ENCODE measurements at regions not wholly inside any gene's neighbourhood (a gene's known extent, or its start where the extent isn't known, plus 50 kb on each side); places are given as distances from the start of the nearest gene placed in this dataset.
"Not testable (repeated sequence)": the region's sequence is repeated elsewhere in the genome, so short reads cannot be mapped to it uniquely, and the experiment has no call there.

DNA sequence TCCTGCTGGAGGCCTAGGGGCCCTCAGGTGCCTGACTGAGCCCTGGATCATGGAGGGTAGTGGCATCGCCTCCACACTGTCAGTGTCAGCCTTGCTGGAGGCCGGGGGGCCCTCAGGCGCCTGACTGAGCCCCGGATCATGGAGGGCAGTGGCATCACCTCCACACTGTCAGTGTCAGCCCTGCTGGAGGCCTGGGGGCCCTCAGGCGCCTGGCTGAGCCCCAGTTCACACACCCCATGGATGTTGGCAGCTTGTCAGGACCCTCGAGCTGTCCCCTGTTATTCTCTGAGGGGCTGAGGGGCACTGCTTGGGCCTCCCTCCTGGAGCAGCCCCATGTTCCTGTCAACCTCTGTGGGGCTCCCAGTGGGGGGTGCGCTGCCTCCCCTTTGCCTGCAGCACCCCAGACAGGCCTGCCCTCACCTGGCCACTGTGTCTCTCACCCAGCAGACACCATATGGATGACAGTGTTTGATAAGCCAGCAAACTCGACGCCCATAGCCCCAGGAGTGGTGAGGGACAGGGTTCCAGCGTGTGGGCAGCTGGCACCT, 197.6 kb downstream of the LIPI start:
- intact Hi-C loops (cut with DNase I; ENCODE audit: low total_unique reads) = no loop called here
- H3K27me3 ChIP-seq = no peaks in the 10 kb centered on the region
- no peaks in the 10 kb centered on the region for H3K9me3 ChIP-seq
- DNase-seq (ENCODE audit: low spot score in 2 of 2) = no peak
- no peak overlapping the region for H3K4me3 ChIP-seq
- H3K27ac ChIP-seq = no peak overlapping the region
- H3K36me3 ChIP-seq = no peaks in the 10 kb centered on the region
- no peak for TF ChIP-seq POLR2A (IDR thresholded peaks at IDR 0.05)
- TF ChIP-seq, protein P1, sequence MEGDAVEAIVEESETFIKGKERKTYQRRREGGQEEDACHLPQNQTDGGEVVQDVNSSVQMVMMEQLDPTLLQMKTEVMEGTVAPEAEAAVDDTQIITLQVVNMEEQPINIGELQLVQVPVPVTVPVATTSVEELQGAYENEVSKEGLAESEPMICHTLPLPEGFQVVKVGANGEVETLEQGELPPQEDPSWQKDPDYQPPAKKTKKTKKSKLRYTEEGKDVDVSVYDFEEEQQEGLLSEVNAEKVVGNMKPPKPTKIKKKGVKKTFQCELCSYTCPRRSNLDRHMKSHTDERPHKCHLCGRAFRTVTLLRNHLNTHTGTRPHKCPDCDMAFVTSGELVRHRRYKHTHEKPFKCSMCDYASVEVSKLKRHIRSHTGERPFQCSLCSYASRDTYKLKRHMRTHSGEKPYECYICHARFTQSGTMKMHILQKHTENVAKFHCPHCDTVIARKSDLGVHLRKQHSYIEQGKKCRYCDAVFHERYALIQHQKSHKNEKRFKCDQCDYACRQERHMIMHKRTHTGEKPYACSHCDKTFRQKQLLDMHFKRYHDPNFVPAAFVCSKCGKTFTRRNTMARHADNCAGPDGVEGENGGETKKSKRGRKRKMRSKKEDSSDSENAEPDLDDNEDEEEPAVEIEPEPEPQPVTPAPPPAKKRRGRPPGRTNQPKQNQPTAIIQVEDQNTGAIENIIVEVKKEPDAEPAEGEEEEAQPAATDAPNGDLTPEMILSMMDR (IDR thresholded peaks at IDR 0.05) = no peak
- no peak for TF ChIP-seq POLR2AphosphoS5 (IDR thresholded peaks at IDR 0.05)
- H3K4me1 ChIP-seq = no peaks in the 10 kb centered on the region

GRCh38 chr21:14012409-14012808, 198.3 kb downstream of the LIPI start:
- no peaks in the 10 kb centered on the region for H3K36me3 ChIP-seq
- H3K27ac ChIP-seq = no peak overlapping the region
- DNase-seq (ENCODE audit: low spot score in 2 of 2) = no peak
- intact Hi-C loops (cut with DNase I; ENCODE audit: low total_unique reads) = no loop called here
- no peaks in the 10 kb centered on the region for H3K9me3 ChIP-seq
- no peaks in the 10 kb centered on the region for H3K27me3 ChIP-seq
- no peaks in the 10 kb centered on the region for H3K4me1 ChIP-seq
- TF ChIP-seq, protein P1 (IDR thresholded peaks at IDR 0.05) = no peak
- TF ChIP-seq POLR2AphosphoS5 (IDR thresholded peaks at IDR 0.05) = no peak
- TF ChIP-seq POLR2A (IDR thresholded peaks at IDR 0.05) = no peak
- no peak overlapping the region for H3K4me3 ChIP-seq

GRCh38 chr21:14011751-14012150, 199.0 kb downstream of the LIPI start:
- H3K27me3 ChIP-seq; intact Hi-C loops (cut with DNase I; ENCODE audit: low total_unique reads); H3K4me1 ChIP-seq; H3K9me3 ChIP-seq; H3K4me3 ChIP-seq; DNase-seq (ENCODE audit: low spot score in 2 of 2); H3K36me3 ChIP-seq; H3K27ac ChIP-seq: not testable (repeated sequence)

- DNase-seq (ENCODE audit: low spot score in 2 of 2); H3K9me3 ChIP-seq; H3K36me3 ChIP-seq; H3K27ac ChIP-seq; intact Hi-C loops (cut with DNase I; ENCODE audit: low total_unique reads); H3K4me3 ChIP-seq; H3K27me3 ChIP-seq; H3K4me1 ChIP-seq: not testable (repeated sequence)
These were observed 199.6 kb downstream of the LIPI start for GRCh38 chr21:14011149-14011548.

DNA sequence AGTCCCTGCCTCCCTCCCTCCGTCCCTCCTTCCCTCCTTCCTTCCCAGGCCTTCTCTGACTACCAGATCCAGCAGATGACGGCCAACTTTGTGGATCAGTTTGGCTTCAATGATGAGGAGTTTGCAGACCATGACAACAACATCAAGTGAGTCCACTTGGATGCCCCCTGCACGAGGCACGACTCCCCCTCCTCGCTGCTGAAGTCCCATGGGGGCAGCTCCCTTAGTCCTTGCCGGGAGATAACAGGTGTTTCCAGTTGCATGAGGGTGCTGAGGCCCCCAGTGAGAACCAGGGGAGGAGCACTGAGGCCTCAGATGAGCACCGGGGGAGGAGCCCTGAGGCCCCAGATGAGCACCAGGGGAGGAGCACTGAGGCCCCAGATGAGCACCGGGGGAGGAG, 200.0 kb downstream of the LIPI start:
- no peak for TF ChIP-seq POLR2A (IDR thresholded peaks at IDR 0.05)
- intact Hi-C loops (cut with DNase I; ENCODE audit: low total_unique reads) = no loop called here
- Histone ChIP-seq H3K9me3 (no peaks in the 10 kb centered on the region), H3K27me3 (no peaks in the 10 kb centered on the region), H3K36me3 (no peaks in the 10 kb centered on the region), H3K27ac (no peak overlapping the region), H3K4me3 (no peak overlapping the region), H3K4me1 (no peaks in the 10 kb centered on the region)
- DNase-seq (ENCODE audit: low spot score in 2 of 2) = no peak

GRCh38 chr21:14009990-14010389, 200.8 kb downstream of the LIPI start:
- H3K27me3 ChIP-seq; H3K27ac ChIP-seq; H3K9me3 ChIP-seq; H3K36me3 ChIP-seq; intact Hi-C loops (cut with DNase I; ENCODE audit: low total_unique reads); H3K4me3 ChIP-seq; H3K4me1 ChIP-seq; DNase-seq (ENCODE audit: low spot score in 2 of 2): not testable (repeated sequence)

- H3K9me3 ChIP-seq; H3K36me3 ChIP-seq; DNase-seq (ENCODE audit: low spot score in 2 of 2); H3K27me3 ChIP-seq; H3K4me1 ChIP-seq; intact Hi-C loops (cut with DNase I; ENCODE audit: low total_unique reads); H3K27ac ChIP-seq; H3K4me3 ChIP-seq: not testable (repeated sequence)
These were observed 201.3 kb downstream of the LIPI start for GRCh38 chr21:14009238-14009981.

DNA sequence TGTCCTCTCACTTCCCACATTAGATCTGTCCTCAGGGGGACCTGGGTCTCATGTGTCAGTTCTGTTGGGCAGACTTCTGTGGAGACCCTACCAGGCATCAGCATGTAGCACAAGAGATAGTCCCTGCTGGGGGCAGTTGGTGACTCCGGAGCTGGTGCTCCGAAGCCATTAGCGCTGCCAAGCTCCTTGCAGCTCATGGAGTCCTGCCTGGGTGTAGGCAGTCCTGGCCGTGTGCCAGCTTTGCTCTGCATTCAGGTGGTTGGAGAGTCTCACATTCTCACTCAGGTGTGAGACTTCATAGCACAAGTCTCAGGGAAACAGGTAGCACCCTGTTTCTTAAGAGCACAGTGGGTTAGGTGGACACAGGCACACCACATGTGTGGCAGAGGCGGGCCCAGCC, 202.3 kb downstream of the LIPI start:
- H3K27me3 ChIP-seq; H3K27ac ChIP-seq; DNase-seq (ENCODE audit: low spot score in 2 of 2); H3K9me3 ChIP-seq; intact Hi-C loops (cut with DNase I; ENCODE audit: low total_unique reads); H3K4me1 ChIP-seq; H3K36me3 ChIP-seq; H3K4me3 ChIP-seq: not testable (repeated sequence)

GRCh38 chr21:14008006-14008405, 202.7 kb downstream of the LIPI start:
- H3K27me3 ChIP-seq; intact Hi-C loops (cut with DNase I; ENCODE audit: low total_unique reads); H3K27ac ChIP-seq; H3K4me3 ChIP-seq; H3K9me3 ChIP-seq; H3K36me3 ChIP-seq; H3K4me1 ChIP-seq; DNase-seq (ENCODE audit: low spot score in 2 of 2): not testable (repeated sequence)

- H3K27ac ChIP-seq; H3K27me3 ChIP-seq; H3K9me3 ChIP-seq; intact Hi-C loops (cut with DNase I; ENCODE audit: low total_unique reads); H3K4me3 ChIP-seq; H3K36me3 ChIP-seq; H3K4me1 ChIP-seq; DNase-seq (ENCODE audit: low spot score in 2 of 2): not testable (repeated sequence)
These were observed 204.6 kb downstream of the LIPI start for GRCh38 chr21:14006144-14006543.

DNA sequence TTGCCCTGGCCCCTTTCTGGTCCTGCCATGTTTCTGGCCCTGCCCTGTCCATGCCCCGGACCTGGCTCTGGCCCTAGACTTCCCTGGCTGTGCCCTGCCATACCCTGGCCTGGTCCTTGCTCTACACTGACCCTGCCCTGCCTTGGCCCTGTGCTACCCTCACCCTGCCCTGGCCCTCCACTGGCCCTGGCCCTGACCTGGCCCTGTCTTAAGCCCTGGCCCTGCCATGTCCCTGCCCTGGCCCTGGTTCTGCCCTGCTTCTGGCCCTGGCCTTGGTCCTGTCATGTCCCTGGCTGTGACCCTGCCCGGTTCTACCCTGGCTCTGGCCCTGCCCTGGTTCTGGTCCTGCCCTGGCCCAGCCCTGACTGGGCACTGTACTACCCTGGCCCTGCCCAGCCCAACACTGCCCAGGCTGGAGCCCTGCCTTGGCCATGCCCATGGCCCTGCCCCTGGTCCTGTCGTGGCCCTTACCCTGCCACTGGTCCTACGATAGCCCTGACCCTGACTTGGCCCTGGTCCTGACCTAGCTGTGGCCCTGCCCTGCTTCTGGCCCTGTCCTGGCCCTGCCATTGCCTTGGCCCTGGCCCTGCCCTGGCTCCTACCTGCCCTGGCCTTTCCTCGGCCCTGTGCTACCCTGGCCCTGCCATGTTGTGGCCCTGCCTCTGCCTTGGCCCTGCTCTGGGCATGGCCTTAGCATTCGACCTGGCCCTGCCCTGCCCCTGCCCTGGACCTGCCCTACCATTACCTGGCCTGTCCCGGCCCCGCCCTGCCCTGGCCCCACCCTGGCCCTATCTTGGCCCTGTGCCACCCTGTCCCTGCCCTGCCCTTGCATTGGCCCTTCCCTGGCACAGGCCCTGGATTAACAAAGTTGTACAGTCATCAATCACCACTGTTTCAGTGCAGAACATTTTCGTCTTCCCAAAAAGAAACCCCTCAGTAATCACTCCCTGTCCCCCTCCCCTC, 223.5 kb downstream of the LIPI start:
- H3K4me3 ChIP-seq; H3K27ac ChIP-seq; H3K4me1 ChIP-seq; H3K27me3 ChIP-seq; H3K9me3 ChIP-seq; DNase-seq (ENCODE audit: low spot score in 2 of 2); H3K36me3 ChIP-seq; intact Hi-C loops (cut with DNase I; ENCODE audit: low total_unique reads): not testable (repeated sequence)

Data from breast epithelium (tissue), 4 donors.